ENCODE measurements at regions not wholly inside any gene's neighbourhood (a gene's known extent, or its start where the extent isn't known, plus 50 kb on each side); places are given as distances from the start of the nearest gene placed in this dataset.

DNA sequence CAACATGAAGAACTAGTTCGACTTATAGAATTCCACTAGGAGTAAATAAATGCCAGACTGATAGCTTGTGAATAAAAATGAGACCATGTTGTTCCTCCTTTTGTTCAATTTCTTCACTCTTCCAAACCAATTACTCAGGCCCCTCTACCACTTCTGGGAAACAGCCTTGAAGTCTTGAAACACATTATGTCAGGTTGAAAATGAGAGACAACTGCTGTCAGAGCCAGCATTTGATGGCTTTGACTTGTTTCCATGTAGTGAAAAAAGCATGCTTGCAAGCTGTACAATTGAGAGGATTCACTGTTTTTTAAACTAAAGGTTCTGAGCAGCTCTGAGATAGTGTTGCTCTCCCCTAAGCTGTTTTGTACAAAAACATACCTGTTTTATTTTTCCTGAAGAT lies 337.1 kb upstream of the SGCD start:
- Histone ChIP-seq H3K14ac (ENCODE audit: insufficient read length) (no peak overlapping the region), H2AFZ (ENCODE audit: low read length) (no peak overlapping the region), H3K4me3 (ENCODE audit: extremely low read depth in 1 of 4, insufficient read depth in 2 of 4, low read depth in 3 of 4, low read length in 4 of 4) (no peak overlapping the region), H3K4me2 (ENCODE audit: insufficient read depth in 1 of 2, low read depth in 2 of 2, low read length in 2 of 2) (no peak overlapping the region), H3K36me3 (ENCODE audit: control insufficient read depth in 2 of 4, insufficient read depth in 4 of 4, low read length in 3 of 4) (no peaks in the 10 kb centered on the region), H3K27ac (ENCODE audit: low read depth, low read length) (no peak overlapping the region), H2BK12ac (ENCODE audit: low read depth, low read length) (no peak overlapping the region), H4K20me1 (replicated peaks in 1 of 2; ENCODE audit: control insufficient read depth in 1 of 2, insufficient read depth in 2 of 2, low read length in 2 of 2) (no peaks in the 10 kb centered on the region), H4K91ac (replicated peaks; ENCODE audit: insufficient read length, low read length) (no peak overlapping the region), H3K18ac (ENCODE audit: extremely low read depth, low read length) (no peak overlapping the region), H2BK15ac (ENCODE audit: low read length) (no peak overlapping the region), H4K5ac (ENCODE audit: insufficient read length, low read depth, low read length) (no peak overlapping the region), H3K79me1 (ENCODE audit: low read depth, low read length) (no peaks in the 10 kb centered on the region), H2BK20ac (ENCODE audit: low read length) (no peak overlapping the region), H3K4me1 (replicated peaks in 1 of 4; ENCODE audit: control insufficient read depth in 3 of 4, insufficient read depth in 4 of 4, low read length in 3 of 4) (no peaks in the 10 kb centered on the region), H3K9me3 (ENCODE audit: insufficient read depth in 2 of 2, low read depth in 1 of 2, low read length in 1 of 2) (no peaks in the 10 kb centered on the region), H2BK120ac (replicated peaks; ENCODE audit: low read depth, low read length) (no peak overlapping the region), H3K56ac (replicated peaks; ENCODE audit: insufficient read length, low read depth, low read length) (no peak overlapping the region), H3K4ac (replicated peaks; ENCODE audit: insufficient read length, low read depth, low read length) (no peak overlapping the region), H4K8ac (ENCODE audit: extremely low read depth, insufficient read depth, low read length) (no peak overlapping the region), H2BK5ac (ENCODE audit: low read depth, low read length) (no peak overlapping the region), H3K23me2 (ENCODE audit: low read depth, low read length) (no peaks in the 10 kb centered on the region), H3K9ac (replicated peaks in 1 of 4; ENCODE audit: extremely low read depth in 1 of 4, low read depth in 3 of 4, low read length in 3 of 4) (no peak overlapping the region), H3K79me2 (ENCODE audit: control insufficient read depth in 1 of 2, insufficient read depth in 2 of 2, low read length in 2 of 2) (no peaks in the 10 kb centered on the region), H3K27me3 (replicated peaks in 1 of 4; ENCODE audit: control insufficient read depth in 3 of 4, extremely low read depth in 1 of 4, insufficient read depth in 3 of 4, low read length in 3 of 4) (no peaks in the 10 kb centered on the region), H2AK5ac (ENCODE audit: low read depth, low read length) (no peak overlapping the region), H3K23ac (ENCODE audit: insufficient read length) (no peak overlapping the region)
- CTCF ChIA-PET (ENCODE audit: partially characterized antibody), result no interaction called here
- POLR2A ChIA-PET (ENCODE audit: partially characterized antibody), result no interaction called here
- 93% methylated on average over 1 of the region's 1 CpG; no CpG with 5 or more reads in 1 of the 2 experiments for WGBS, 2 experiments (ENCODE audit: extremely low coverage in 1 of 2, insufficient coverage in 1 of 2, insufficient read length in 1 of 2, insufficient replicate concordance in 2 of 2, low coverage in 1 of 2, low lambda C conversion rate in 2 of 2, missing lambda C conversion rate in 1 of 2)
- TF ChIP-seq SP4 (IDR thresholded peaks at IDR 0.05; ENCODE audit: low read length) (no peak), GABPA (IDR thresholded peaks at IDR 0.05; ENCODE audit: borderline replicate concordance, insufficient read depth, low read length) (no peak), PHF8 (conservative IDR thresholded peaks at IDR 0.05; ENCODE audit: low read depth, low read length) (no peak), SRF (IDR thresholded peaks at IDR 0.05; ENCODE audit: low read depth, low read length) (no peak), SAP30 (IDR thresholded peaks at IDR 0.05; ENCODE audit: insufficient read depth, insufficient replicate concordance, low read length) (no peak), EGR1 (IDR thresholded peaks at IDR 0.05; ENCODE audit: borderline replicate concordance, low read depth, low read length) (no peak), CBX5 (IDR thresholded peaks at IDR 0.05; ENCODE audit: low read depth, low read length) (no peak), FOSL1 (IDR thresholded peaks at IDR 0.05; ENCODE audit: insufficient read depth, low read depth, low read length) (no peak)
- no peak for FAIRE-seq
- no peak for DNase-seq (ENCODE audit: low read depth in 1 of 2, low spot score in 2 of 2)

All from H1 (cell line).